GM21619 (cell line): ENCODE measurements at regions not wholly inside any gene's neighbourhood (a gene's known extent, or its start where the extent isn't known, plus 50 kb on each side); places are given as distances from the start of the nearest gene placed in this dataset.
"Not testable (repeated sequence)": the region's sequence is repeated elsewhere in the genome, so short reads cannot be mapped to it uniquely, and the experiment has no call there.

Experiments used
- ATAC-seq: cut with Tn5 transposase; IDR thresholded peaks from one replicate; pipeline ENCODE4 v1.9.1; 2021; ENCODE audit not compliant: unreplicated experiment

DNA sequence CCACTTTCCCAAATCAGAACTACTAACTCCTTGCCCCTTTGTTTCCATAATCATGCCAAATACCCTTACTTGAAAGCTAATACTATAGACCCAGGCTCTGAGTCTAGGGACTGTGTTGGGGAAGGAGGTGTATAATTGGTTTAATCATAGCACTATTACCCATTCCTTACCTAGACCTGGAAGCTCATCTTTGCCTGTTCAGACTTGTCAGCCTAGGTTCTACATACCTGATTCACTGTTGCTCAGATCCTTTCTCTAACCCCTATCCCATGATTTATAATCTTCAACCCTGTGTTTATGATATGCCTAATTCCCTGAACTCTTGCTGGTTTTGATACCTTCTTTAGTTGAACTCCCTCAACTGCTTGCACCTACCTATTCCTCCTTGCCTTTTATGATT, 123.1 kb upstream of the GRIA3 start:
- no peak for ATAC-seq

DNA sequence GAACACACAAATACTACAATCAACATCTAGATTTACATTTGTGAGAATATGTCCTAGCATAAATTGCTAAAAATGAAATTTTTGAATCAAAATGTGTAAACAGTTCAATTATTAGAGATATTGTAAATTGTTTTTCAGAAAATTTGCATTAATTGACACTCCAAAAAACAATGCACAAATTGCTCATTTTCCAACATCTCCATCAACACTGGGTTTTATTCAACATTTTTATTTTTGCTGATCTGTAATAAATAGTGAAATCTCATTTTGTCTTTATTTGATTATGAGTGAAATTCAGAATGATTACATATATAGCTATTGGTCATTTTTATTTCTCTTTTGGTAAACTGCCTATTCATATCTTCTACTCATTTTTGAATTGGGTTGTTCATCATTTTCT, 120.0 kb upstream of the GRIA3 start:
- ATAC-seq: no peak

DNA sequence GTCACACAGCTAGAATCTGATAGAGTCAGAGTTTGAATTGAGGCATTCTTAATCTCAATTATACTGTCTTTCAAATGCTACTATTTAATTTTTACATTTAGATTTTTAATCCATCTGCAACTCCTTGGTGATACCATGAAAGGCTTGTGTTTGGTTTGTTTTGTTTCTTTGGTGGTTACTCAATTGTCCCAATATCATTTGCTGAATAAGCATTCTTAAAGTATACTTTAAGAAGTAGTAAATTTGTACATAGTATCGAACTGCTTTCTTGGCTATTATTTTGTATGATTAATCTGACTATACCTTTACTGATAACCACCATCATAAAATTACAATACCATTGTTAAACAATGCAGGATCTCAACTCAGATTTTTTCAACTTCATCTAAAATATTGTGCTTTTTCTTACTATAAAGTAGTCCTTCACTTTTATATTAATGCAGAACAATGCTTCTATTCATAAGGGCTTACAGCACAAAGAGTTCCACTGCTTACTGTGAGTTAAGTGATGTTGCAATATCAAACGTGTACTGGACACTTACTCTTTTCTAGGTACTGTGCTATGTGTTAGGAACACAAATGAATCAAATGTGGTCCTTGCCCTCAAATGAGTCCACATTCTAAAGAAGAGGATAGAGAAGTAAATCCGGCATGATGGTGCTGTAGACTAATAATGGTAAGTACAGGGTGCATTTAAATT, 111.2 kb upstream of the GRIA3 start:
- no peak for ATAC-seq

DNA sequence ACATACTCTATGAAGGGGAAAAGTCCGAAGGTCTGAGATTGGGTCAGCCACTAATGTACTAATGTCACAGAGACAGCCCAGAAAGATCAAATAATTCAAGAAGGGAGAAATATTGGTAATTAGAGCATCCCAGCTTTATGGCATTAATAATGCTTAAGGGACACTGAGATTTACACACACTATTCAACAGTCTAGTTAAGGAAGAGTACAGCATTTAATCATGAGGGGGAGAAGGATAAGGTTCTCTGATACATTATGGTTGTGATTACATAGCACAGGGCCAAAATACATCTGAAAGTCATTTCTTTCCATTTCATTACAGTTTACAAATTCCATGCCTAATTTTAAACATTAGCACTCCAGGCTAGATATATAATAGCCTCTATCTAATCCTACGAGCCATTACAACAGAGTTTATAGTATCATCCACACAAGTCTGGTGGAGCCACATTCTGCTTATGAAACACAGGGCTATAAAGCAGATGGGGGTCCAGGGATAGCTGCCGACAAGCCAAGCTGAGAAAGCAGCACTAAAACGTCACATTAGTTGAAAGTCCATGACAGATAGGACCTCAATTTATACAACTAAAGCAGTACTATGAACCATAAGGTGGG, 108.0 kb upstream of the GRIA3 start:
- ATAC-seq: no peak

DNA sequence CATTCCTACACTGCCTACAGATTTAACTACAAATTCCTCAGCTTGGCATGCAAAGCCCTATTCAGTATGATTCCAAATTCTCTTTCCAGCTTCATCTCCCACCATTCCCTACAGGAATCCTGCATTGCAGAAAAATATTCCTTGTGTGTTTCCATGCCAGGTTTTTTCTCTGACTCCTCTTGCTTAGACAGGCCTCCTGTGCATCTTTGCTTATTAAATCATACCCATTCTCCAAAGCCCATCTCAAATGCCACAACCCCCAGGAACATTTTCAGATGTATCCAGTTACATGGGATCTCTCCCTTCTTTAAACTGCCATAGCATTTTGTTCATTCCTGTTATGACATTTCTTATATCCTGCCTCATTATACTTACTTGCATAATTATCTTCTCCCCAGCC, 106.4 kb upstream of the GRIA3 start:
- no peak for ATAC-seq

DNA sequence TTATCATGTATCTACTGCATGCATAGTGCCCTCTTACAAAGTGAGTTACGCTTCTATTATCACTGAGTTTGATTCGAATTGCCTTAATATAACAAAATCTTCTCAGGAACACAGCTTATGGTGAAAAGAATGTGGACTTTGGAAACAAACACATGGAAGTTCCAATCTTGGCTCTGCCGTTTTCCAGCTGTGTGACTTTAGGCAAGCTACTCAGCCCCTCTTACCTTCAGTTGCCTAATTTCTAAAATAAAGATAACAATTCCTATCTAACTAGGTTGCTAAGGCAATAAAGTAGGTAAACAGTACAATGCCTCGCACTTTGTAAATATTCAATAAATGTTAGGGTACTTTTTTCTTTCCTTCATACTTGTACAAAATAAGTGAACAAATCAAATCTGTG, 104.0 kb upstream of the GRIA3 start:
- no peak for ATAC-seq

DNA sequence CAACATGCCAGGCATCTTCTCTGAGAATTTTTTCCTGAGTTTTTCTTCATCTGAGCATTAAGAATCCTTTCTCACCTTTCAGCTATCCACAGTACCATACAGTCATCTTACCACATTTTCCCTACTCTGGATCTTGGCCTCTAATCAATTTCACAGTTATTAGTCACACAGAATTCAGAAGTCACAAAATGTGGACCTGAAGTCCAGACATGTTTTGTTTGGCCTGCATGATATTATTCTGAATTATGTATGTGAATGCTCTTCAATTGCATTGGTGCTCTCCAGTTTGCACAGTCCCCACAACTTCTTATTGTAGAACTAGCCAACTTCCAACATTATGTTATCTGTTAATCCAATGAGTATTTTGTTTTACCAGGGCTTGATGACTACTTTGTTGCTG, 102.3 kb upstream of the GRIA3 start:
- no peak for ATAC-seq

DNA sequence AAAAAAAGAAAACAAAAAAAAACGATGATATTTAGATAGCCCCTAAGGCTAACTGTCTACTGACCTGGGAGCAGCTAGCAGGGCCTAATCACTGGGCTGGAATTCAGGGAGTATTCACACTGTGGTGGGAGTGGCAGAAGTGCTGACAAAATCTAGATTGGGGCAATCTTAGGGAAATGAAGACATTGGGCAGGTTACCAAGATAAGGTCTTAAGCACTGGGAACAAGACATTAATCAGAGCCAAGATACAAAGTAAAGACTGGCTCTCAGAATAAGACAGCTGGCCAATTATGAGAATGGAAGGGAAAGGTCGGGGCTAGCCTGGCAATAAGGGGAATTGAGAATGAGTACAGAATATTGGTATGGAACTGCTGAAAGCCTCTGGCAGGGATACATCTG, 100.2 kb upstream of the GRIA3 start:
- no peak for ATAC-seq

DNA sequence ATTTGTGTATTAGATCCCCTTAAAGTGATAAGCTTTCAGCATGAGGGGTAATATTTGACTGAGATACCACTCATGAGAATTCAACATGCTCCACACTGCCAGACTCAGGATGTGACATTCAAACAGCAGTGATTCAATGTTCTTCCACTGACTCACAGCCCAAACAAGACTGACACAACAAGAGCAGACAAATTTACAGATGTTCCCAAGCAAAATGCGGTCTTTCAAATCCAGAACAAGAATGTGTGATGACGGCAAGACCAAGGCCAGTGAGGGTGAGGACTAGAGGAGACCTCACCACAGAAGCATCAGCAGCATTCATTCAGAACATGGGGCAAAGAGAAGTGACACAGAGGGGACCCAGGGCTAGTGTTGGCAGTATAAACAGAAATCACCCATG, 99.3 kb upstream of the GRIA3 start:
- no peak for ATAC-seq

DNA sequence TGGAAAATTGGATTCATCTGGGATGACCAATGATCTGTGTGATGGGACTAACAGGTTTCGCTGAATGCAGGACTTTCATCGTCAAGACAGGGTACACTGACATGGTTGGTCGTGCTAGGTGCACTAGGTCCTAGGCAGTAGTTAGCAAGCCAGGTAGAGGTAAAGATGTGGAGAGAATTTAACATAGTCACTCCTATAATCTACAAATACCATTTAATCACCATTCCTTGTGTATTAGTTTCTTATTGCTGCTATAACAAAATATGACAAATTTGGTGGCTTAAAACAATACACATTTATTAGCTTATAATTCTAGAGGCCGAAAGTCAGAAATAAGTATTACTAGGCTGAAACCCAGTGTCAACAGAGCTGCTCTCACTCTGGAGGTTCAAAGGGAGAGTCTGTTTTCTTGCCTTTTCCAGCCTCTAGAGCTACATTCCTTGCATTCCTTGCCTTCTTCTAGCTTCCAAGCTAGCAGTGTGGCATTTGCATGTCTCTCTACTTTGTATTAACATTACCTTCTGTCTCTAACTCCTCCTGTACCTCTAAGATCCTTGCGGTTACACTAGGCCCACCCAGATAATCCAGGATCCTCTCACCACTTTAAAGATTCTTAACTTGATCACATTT, 98.7 kb upstream of the GRIA3 start:
- ATAC-seq: no peak

DNA sequence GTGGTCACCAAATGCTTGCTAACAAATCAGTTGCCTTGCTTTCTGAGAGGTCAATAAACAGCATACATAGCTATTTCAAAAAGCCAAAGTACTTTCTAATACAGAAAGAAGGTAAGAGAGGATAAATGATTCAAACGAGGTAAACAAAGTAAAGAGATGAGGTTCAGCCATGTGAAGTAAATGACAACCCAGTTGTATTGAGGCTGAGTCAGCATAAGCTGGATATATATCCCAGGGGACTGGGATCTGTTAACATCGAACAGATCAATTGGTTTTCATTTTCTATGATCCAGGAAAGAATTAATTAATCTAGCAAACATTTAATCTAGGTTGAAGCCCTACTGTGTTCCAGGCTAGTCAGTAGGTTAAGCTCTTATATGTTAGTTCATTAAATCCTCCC, 97.3 kb upstream of the GRIA3 start:
- no peak for ATAC-seq

DNA sequence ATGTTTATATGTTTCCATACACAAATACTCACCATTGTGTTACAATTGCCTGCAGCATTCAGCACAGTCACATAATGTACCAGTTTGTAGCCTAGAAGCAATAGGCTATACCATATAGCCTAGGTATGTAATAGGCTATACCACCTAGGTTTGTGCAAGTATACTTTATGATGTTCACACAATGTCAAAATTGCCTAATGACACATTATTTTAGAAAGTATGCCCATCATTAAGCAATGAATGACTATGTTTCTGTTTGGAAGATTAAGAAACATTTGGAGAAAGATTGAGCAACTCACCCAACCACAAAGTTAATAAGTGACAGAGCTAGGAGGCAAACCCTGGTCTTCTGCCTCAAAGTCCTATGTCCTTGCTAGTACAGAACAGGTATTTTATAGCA, 96.8 kb upstream of the GRIA3 start:
- no peak for ATAC-seq

DNA sequence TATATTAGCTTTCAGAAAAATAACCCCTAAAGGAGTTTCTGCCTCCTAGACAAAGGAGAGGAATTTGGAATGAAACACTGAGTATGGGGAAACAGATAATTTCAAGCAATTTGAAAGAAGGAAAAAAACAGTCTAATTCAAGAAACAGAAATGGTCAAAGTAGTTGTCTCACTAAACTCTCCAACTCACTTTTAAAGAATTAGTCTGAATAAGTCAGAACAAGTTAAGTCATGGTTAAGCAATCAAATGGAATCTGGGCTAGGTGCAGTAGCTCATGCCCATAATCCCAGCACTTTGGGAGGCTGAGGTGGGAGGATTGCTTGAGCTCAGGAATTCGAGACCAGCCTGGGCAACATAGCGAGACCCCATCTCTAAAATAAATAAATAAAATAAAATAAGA, 95.7 kb upstream of the GRIA3 start:
- no peak for ATAC-seq

DNA sequence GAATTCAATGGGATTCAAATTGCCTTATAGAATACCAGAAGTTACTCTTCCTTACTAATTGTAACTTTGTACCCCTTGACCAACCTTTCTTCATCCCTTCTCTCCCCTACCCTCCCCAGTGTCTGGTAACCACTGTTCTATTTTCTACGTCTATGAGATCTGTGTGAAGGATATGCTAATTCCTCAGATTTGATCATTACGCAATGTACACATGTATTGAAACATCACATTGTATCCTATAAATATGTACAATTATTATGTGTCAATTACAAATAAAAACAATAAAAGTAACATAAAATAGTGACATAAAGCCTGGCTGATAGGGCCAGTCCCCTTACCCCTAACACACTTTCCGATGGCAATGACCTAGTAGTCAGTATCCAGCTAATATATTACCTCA, 95.1 kb upstream of the GRIA3 start:
- ATAC-seq: no peak

DNA sequence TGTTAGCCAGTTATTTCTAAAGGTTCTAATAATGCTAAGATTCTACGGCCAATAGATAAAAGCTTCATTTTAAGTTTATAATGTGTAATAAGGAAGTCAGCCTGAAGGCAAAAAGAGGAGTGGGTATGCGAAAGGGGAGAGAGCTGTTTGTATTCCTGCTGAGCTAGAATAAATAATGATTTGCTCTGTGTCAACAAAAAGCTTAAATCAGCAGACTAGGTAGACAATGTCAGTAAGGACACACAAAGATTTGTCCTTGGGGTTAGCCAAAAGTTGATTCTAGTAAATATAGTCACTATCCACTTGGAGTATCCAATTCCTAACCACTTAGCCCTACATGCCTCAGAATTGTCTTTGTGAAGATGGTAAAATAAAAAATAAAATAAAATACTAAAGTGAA, 90.3 kb upstream of the GRIA3 start:
- ATAC-seq: no peak

DNA sequence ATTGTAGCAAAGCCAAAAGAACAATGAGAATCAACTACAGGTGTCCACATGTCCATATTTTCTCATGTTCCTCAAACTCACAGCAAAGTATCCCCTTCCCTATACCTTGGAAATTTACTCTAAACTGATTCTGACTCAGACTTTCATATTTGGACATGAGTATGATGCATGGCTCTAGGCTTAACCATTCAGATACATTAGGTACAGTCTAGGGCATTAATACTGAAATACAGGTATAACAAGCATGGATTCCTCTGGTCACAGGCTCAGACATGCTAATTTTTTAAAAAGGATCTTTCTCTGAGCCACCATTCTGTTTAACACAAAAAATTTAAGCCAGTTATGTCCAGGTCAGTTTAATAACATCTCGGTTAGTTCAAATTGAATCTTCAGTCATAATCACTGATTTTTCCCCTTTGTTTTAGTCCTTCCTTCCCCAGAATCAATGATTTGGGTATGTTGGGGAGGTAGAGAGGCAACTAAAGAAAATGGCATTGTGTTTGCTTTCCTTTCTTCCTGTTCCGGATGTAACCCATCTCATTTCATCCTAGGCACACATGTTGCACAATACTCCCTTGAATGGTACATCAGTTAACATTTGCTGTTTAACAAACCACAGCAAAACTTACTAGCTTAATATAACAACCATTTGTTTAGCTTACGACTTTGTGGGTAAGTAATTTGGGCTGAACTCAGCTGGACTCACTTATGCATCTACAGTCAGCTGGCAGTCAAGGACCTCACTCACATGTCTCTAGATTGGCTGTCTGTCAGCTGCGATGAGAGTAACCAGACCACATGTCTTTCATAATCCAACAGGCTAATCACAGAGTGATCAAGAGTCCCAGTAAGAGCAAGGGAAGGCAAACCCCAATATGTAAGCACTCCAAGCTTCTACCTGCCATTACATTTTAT, 75.3 kb upstream of the GRIA3 start:
- ATAC-seq: no peak

DNA sequence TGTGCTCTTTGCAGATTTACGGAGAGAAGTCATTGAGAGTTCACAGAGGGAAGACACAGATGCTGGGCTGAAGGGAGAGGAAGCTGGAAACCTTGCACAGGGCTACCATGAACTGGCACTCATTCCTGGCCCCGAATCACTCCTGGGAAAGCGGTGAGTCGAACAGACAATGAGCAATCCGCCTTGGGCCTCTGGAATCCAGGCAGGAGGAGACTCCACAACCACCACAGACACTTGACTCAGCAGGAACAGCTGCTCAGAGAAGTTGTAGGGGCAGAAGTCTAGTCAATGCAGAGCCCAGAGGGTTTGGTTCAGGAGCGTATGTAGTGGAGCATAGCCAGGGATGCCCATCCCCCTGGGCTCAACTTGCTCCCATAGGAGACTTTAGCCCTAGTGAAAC, 62.8 kb upstream of the GRIA3 start:
- ATAC-seq: no peak

DNA sequence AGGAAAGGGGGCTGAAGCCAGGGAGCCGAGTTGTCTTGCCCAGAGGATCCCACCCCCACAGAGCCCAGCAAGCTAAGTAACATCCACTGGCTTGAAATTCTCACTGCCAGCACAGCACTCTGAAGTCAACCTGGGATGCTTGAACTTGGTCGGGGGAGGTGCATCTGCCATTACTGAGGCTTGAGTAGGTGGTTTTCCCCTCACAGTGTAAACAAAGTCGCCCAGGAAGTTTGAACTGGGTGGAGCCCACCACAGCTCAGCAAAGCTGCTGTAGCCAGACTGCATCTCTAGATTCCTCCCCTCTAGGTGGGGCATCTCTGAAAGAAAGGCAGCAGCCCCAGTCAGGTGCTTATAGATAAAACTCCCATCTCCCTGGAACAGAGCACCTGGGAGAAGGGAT, 54.3 kb upstream of the GRIA3 start:
- ATAC-seq: not testable (repeated sequence)
